GM10248 (cell line): ENCODE measurements at regions not wholly inside any gene's neighbourhood (a gene's known extent, or its start where the extent isn't known, plus 50 kb on each side); places are given as distances from the start of the nearest gene placed in this dataset.

Source experiments
- CTCF ChIA-PET: fragments of 300-600 bp; sonication (Branson Sonifier 250); formaldehyde crosslinking; extraction: SDS; loops from one replicate; lab custom pipeline; 2021; ENCODE audit warnings: antibody characterized with exemption; lab: Yijun Ruan, JAX
- POLR2A ChIA-PET: fragments of 350-650 bp; sonication (Branson Sonifier 250); formaldehyde crosslinking; extraction: SDS; loops from one replicate; lab custom pipeline; 2020; ENCODE audit warnings: antibody characterized with exemption; lab: Yijun Ruan, JAX
- DNase-seq: peaks from one replicate; pipeline ENCODE4 v3.0.0; 2012; ENCODE audit errors: extremely low spot score
- TF ChIP-seq, protein P1 (sequence below): IDR thresholded peaks from 2 replicates; pipeline ENCODE4 v1.5.1; 2012; ENCODE audit warnings: mild to moderate bottlenecking, low read depth; ENCODE audit errors: extremely low read depth, missing control alignments, control extremely low read depth

DNA sequence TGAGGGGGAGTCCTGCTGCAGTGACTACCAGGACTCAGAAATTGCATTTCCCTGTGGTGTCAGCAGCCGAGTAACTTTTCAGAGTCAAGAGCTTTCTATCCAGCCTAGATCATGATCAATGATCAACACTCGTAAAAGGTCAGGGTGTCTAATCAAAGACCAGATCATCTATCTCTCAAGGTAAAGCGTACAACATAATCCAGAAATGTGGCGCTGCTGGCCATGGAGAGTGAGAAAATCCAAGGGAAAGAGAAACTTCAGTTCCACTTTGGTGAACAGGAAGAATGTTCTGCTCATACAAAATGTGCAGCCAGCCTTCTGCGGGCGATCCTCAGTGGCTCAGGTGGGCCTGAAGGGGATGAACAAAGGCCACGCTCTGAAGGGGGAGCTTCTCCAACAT lies 1005.8 kb upstream of the NR2F2 start:
- CTCF ChIA-PET = interaction anchor here (1.0 kb wide), 1 partner anchor 13 kb away, joined by 3 read pairs; no protein-coding TSS in a partner anchor
- DNase-seq = no peak
- POLR2A ChIA-PET = no interaction called here
- TF ChIP-seq, protein P1, sequence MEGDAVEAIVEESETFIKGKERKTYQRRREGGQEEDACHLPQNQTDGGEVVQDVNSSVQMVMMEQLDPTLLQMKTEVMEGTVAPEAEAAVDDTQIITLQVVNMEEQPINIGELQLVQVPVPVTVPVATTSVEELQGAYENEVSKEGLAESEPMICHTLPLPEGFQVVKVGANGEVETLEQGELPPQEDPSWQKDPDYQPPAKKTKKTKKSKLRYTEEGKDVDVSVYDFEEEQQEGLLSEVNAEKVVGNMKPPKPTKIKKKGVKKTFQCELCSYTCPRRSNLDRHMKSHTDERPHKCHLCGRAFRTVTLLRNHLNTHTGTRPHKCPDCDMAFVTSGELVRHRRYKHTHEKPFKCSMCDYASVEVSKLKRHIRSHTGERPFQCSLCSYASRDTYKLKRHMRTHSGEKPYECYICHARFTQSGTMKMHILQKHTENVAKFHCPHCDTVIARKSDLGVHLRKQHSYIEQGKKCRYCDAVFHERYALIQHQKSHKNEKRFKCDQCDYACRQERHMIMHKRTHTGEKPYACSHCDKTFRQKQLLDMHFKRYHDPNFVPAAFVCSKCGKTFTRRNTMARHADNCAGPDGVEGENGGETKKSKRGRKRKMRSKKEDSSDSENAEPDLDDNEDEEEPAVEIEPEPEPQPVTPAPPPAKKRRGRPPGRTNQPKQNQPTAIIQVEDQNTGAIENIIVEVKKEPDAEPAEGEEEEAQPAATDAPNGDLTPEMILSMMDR = no peak

DNA sequence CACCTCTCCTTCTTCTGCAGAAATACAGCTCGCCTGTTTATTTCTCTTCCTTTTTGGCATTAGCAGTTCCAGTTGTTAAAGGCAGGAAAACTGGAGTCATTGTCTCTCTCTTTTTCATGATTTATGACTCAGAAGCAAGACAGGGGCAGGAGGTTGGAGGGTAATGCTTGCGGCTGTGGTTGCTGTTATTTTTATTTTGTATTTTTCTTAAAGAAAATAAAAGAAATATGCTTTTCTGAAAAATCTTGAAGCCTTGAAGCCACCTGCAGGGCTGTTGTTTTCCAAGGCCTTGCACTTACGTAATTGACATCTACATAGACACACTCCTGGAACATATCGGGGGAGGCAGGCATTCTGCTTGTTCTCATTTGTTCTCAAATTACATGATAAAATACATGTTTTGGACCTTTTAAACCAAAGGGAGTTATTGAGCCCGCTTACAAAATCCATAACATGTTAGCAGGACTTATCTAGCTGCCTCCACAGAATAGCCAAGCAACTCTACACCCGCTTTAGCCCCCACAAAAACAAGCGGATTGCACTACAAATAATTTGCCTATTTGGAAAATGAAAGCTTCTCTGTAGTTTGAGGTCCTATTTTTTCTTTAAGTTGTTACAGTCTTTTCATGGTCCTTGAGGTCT lies 1004.6 kb upstream of the NR2F2 start:
- ChIA-PET CTCF (no interaction called here), POLR2A (no interaction called here)
- TF ChIP-seq, protein P1 = no peak
- no peak for DNase-seq

DNA sequence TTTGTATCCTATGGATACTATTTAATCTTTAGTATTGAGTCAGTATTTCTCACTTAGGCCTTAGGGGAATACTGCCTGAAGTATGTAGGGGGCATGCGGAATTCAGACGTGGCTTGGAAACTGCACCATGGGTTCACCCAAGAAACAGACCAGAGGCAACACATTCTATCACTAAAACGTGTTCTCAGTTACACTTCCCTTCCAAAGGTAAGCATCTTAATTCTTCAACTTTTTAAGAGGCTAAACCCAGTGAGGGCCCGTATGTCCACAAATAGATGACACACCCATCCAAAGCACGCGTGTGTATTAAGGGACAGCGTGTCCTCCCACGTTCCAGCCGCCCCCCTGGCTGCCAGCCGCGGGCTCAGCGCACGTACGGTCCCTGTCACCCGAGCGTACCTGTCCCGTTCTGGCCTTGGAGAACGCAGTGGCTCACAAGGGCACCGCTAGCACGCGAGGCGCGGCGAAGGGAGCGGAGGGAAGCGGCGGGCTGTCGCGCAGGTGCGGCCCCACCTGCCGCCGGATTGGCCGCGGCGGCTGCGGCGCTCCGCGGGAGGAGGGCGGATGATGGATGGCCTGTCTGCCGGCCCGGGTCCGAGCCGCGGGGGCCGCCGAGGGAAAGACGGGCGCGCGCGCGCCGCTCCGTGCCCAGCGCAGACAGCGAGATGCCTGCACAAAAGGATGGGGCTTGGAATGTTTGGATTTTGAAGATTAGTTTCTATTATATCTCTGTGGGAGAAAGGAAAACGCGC lies 1003.9 kb upstream of the NR2F2 start:
- CTCF ChIA-PET = no interaction called here
- POLR2A ChIA-PET = no interaction called here
- DNase-seq = no peak
- TF ChIP-seq, protein P1 = no peak

DNA sequence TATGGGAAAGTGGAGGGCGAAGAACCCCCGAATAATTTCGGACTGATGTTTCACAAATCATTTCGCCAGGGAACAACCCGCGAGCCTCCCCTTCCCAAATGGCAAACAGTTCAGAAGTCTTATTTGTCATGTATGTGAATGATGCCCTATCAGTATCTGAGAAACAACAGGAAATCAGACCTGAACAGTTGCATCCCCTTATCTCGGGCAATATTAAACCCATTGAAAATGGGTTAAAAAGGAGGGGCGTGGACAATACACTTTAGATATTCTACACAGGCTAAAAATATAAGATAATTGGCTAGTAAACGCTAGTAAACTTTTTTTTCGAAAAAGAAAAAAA lies 1003.3 kb upstream of the NR2F2 start:
- CTCF ChIA-PET = interaction anchor here (0.8 kb wide), 1 partner anchor 25 kb away, joined by 3 read pairs; no protein-coding TSS in a partner anchor
- POLR2A ChIA-PET = no interaction called here
- TF ChIP-seq, protein P1 = no peak
- DNase-seq = no peak

DNA sequence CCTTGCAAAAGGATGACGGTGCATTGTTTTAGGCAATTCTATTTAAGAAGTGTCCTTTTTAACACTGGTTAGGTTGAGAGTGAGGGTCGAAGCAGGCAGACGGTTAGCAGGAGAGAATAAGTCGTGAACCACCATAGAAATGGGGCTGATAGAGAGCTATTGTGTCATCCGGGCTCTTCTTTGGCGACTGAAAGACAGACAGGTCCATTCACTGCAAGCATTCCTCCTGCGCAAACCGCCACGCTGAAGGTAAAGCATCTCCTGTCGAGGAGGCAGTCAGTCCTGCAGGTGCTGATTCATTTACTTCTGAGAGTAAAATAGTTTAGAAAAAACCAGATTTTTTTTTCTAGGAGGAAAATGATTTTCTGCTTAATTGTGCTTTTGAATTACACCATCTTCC lies 1002.8 kb upstream of the NR2F2 start:
- ChIA-PET CTCF (interaction anchor here (0.8 kb wide), 1 partner anchor 25 kb away, joined by 3 read pairs; no protein-coding TSS in a partner anchor), POLR2A (no interaction called here)
- TF ChIP-seq, protein P1 = no peak
- no peak for DNase-seq

DNA sequence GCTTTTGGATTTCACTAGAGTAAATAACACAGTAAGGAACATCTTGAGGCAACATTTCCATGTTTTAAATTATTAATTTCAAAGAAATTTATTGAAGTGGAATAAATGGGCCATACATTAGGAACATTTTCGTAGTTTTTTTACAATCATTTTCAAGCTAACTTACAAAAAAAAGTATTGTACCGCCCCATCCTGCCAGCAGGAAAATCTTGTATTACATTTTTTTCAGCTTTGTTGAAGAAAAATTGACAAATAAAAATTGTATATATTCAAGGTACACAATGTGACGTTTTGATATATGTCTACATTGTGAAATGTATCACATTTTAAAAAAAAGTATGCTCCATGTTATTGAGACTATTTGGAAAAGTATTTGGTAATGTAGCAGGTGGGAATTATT lies 1001.9 kb upstream of the NR2F2 start:
- POLR2A ChIA-PET = no interaction called here
- CTCF ChIA-PET = no interaction called here
- TF ChIP-seq, protein P1 = no peak
- no peak for DNase-seq
